Brain microvascular endothelial cell (primary cell): ENCODE measurements at regions not wholly inside any gene's neighbourhood (a gene's known extent, or its start where the extent isn't known, plus 50 kb on each side); places are given as distances from the start of the nearest gene placed in this dataset.

Source experiments
- DNase-seq: peaks from one replicate; pipeline ENCODE4 v3.0.0-alpha.2; 2020
- H3K27ac ChIP-seq: fragments of 250-450 bp; sonication (Bioruptor Pico); 2 replicates; pipeline ENCODE4 v1.5.1; 2020; ENCODE audit warnings: mild to moderate bottlenecking, moderate library complexity
- H3K27me3 ChIP-seq: fragments of 250-450 bp; sonication (Bioruptor Pico); replicated peaks from 2 replicates; pipeline ENCODE4 v1.5.1; 2020; ENCODE audit warnings: mild to moderate bottlenecking
- H3K36me3 ChIP-seq: fragments of 250-450 bp; sonication (Bioruptor Pico); replicated peaks from 2 replicates; pipeline ENCODE4 v1.5.1; 2020; ENCODE audit warnings: mild to moderate bottlenecking
- H3K4me3 ChIP-seq: 2 replicates; pipeline ENCODE4 v1.5.1; 2011; ENCODE audit warnings: low read depth, mild to moderate bottlenecking, control low read depth, low read length, moderate library complexity
- CTCF ChIP-seq: IDR thresholded peaks from 2 replicates; pipeline ENCODE4 v1.5.1; 2011; ENCODE audit warnings: low read depth, mild to moderate bottlenecking, moderate library complexity, low read length, control low read depth, inconsistent platforms; ENCODE audit errors: missing control alignments
- in situ Hi-C: cut with HindIII; loops from 2 replicates; pipeline ENCODE4 v1.10.0; 2017; ENCODE audit warnings: low sequenced_read_pairs, low pct_ligation_motif_present

DNA sequence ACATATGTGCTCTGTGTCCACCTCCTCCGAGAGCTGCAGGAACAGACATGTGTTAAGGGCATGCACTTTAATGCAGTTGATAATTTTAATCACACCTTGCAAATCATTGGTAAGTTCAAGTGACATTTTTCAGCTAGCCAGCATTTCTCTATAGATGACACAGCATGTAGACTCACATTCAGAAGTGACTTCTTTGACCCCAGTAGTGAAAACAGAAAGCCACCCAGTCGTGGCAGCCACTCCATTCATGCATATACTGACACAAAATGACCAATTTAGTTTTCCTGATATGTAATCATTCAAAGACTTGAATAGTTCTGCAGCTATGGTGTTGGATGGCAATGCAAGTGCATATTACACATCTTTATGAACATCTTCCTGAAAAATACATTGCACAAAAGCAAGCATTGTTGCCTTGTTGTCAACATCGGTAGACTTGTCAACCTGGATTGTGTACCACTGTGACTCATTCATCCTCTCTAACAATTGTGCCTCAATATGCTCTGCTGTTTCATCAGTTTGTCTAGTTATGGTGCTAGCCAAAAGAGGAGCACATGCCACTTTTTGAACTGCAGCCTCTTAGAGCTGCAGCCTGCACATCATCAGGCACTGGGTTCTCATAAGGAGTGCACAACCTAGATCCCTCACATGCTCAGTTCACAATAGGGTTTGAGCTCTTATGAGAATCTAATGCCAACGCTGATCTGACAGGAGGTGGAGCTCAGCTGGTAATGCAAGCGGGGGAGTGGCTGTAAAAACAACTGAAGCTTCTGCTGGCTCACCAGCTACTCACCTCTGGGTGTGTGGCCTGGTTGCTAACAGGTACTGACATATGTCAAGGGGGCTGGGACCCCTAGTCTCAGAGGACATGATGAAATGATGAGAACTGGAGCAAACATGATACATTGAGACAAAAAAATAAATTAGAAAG, 622.0 kb downstream of the PYDC2 start:
- Histone ChIP-seq H3K27me3 (no peaks in the 10 kb centered on the region), H3K4me3 (no peak overlapping the region), H3K36me3 (no peaks in the 10 kb centered on the region), H3K27ac (no peak overlapping the region)
- no peak for TF ChIP-seq CTCF
- DNase-seq: no peak
- in situ Hi-C loops: no loop called here
